OCI-LY3 (cell line): ENCODE measurements at regions not wholly inside any gene's neighbourhood (a gene's known extent, or its start where the extent isn't known, plus 50 kb on each side); places are given as distances from the start of the nearest gene placed in this dataset.

Experiments
- H2AFZ ChIP-seq: fragments of 200-600, 300-600 bp; shearing (Covaris generic); 2 replicates; pipeline ENCODE4 v1.6.0; 2014; ENCODE audit warnings: antibody characterized with exemption, low read depth, low read length
- H3K27ac ChIP-seq: fragments of 200-600, 300-600 bp; sonication (generic); 2 replicates; pipeline ENCODE4 v1.5.1; 2014; ENCODE audit warnings: mild to moderate bottlenecking, low read length, moderate library complexity, mixed read lengths
- H3K27me3 ChIP-seq: fragments of 200-600, 300-600 bp; sonication (generic); 2 replicates; pipeline ENCODE4 v1.6.1; 2014; ENCODE audit warnings: low read depth, low read length, mixed read lengths
- H3K36me3 ChIP-seq: fragments of 200-600, 300-600 bp; sonication (generic); replicated peaks from 2 replicates; pipeline ENCODE3; 2014; ENCODE audit warnings: low read depth, low read length, mixed read lengths
- H3K4me1 ChIP-seq: fragments of 300-600, 200-600 bp; sonication (generic); 2 replicates; pipeline ENCODE4 v1.6.1; 2014; ENCODE audit warnings: low read length, mixed read lengths
- H3K4me2 ChIP-seq: fragments of 200-600, 300-600 bp; sonication (generic); 2 replicates; pipeline ENCODE4 v1.6.1; 2014; ENCODE audit warnings: low read length, mixed read lengths
- H3K4me3 ChIP-seq: fragments of 300-600, 200-600 bp; sonication (generic); 2 replicates; pipeline ENCODE4 v1.5.1; 2014; ENCODE audit warnings: antibody characterized with exemption, mild to moderate bottlenecking, low read length, moderate library complexity
- H3K79me2 ChIP-seq: fragments of 300-600, 200-600 bp; shearing (Covaris generic); 2 replicates; pipeline ENCODE4 v1.6.1; 2014; ENCODE audit warnings: mild to moderate bottlenecking, low read length, mixed read lengths
- H3K9ac ChIP-seq: fragments of 300-600, 200-600 bp; shearing (Covaris generic); 2 replicates; pipeline ENCODE4 v1.6.0; 2014; ENCODE audit warnings: mild to moderate bottlenecking, low read length, moderate library complexity
- H3K9me3 ChIP-seq: fragments of 200-600, 300-600 bp; shearing (Covaris generic); 2 replicates; pipeline ENCODE4 v1.6.1; 2014; ENCODE audit warnings: low read length, mixed read lengths; ENCODE audit not compliant: insufficient read depth
- H4K20me1 ChIP-seq: fragments of 200-600, 300-600 bp; sonication (generic); 2 replicates; pipeline ENCODE4 v1.6.1; 2016; ENCODE audit warnings: low read length, mixed read lengths; ENCODE audit not compliant: insufficient read depth
- CTCF ChIP-seq: fragments of 200-600, 300-600 bp; sonication (generic); IDR thresholded peaks from 2 replicates; pipeline ENCODE4 v1.5.1; 2014; ENCODE audit warnings: antibody characterized with exemption, low read length, low read depth
- EZH2phosphoT487 ChIP-seq: fragments of 200-600 bp; shearing (Covaris generic); IDR thresholded peaks from 2 replicates; pipeline ENCODE4 v1.6.1; 2018; ENCODE audit warnings: antibody characterized with exemption, mixed run types, low read depth

GRCh38 chr4:134552063-134552462, 350.5 kb upstream of the PABPC4L start:
- Histone ChIP-seq H3K27me3 (no peaks in the 10 kb centered on the region), H3K4me2 (no peak overlapping the region), H3K9me3 (peaks cover 14% of the 10 kb centered on the region; the same call in 1 of the 2 replicates), H3K4me3 (no peak overlapping the region), H3K27ac (no peak overlapping the region), H2AFZ (no peak overlapping the region), H3K79me2 (no peaks in the 10 kb centered on the region), H4K20me1 (no peaks in the 10 kb centered on the region), H3K4me1 (no peaks in the 10 kb centered on the region), H3K9ac (no peak overlapping the region), H3K36me3 (peaks cover 5% of the 10 kb centered on the region)
- no peak for TF ChIP-seq CTCF
- no peak for TF ChIP-seq EZH2phosphoT487

GRCh38 chr4:134551348-134551747, 349.8 kb upstream of the PABPC4L start:
- Histone ChIP-seq H3K27ac (no peak overlapping the region), H3K79me2 (no peaks in the 10 kb centered on the region)

GRCh38 chr4:134548052-134548628, 346.6 kb upstream of the PABPC4L start:
- Histone ChIP-seq H4K20me1 (no peaks in the 10 kb centered on the region), H3K9ac (no peak overlapping the region), H3K4me1 (no peaks in the 10 kb centered on the region), H3K36me3 (peaks cover 5% of the 10 kb centered on the region), H2AFZ (no peak overlapping the region), H3K79me2 (no peaks in the 10 kb centered on the region), H3K9me3 (peaks cover 19% of the 10 kb centered on the region; the same call in 1 of the 2 replicates), H3K4me2 (no peak overlapping the region), H3K4me3 (no peak overlapping the region), H3K27ac (no peak overlapping the region), H3K27me3 (no peaks in the 10 kb centered on the region)
- TF ChIP-seq CTCF = no peak
- no peak for TF ChIP-seq EZH2phosphoT487

More at GRCh38 chr4:134551348-134551747, 349.8 kb upstream of the PABPC4L start:
- Histone ChIP-seq H3K4me2 (no peak overlapping the region), H3K4me1 (no peaks in the 10 kb centered on the region), H2AFZ (no peak overlapping the region; the same call in 1 of the 2 replicates), H3K4me3 (no peak overlapping the region), H3K27me3 (no peaks in the 10 kb centered on the region), H4K20me1 (no peaks in the 10 kb centered on the region), H3K36me3 (peaks cover 5% of the 10 kb centered on the region), H3K9me3 (peaks cover 15% of the 10 kb centered on the region; the same call in 1 of the 2 replicates), H3K9ac (no peak overlapping the region)
- no peak for TF ChIP-seq EZH2phosphoT487
- TF ChIP-seq CTCF = no peak

GRCh38 chr4:134546279-134546678, 344.7 kb upstream of the PABPC4L start:
- H3K4me3 ChIP-seq = no peak overlapping the region
- no peak overlapping the region for H3K4me2 ChIP-seq
- no peak overlapping the region for H3K9ac ChIP-seq
- H3K4me1 ChIP-seq = no peaks in the 10 kb centered on the region
- H3K36me3 ChIP-seq = peaks cover 5% of the 10 kb centered on the region
- H4K20me1 ChIP-seq = no peaks in the 10 kb centered on the region
- H3K9me3 ChIP-seq = peaks cover 19% of the 10 kb centered on the region; the same call in 1 of the 2 replicates
- TF ChIP-seq CTCF = no peak
- TF ChIP-seq EZH2phosphoT487 = no peak
- no peak overlapping the region for H2AFZ ChIP-seq
- H3K27ac ChIP-seq = no peak overlapping the region
- no peaks in the 10 kb centered on the region for H3K27me3 ChIP-seq
- H3K79me2 ChIP-seq = no peaks in the 10 kb centered on the region
